ENCODE measurements at regions not wholly inside any gene's neighbourhood (a gene's known extent, or its start where the extent isn't known, plus 50 kb on each side); places are given as distances from the start of the nearest gene placed in this dataset.

DNA sequence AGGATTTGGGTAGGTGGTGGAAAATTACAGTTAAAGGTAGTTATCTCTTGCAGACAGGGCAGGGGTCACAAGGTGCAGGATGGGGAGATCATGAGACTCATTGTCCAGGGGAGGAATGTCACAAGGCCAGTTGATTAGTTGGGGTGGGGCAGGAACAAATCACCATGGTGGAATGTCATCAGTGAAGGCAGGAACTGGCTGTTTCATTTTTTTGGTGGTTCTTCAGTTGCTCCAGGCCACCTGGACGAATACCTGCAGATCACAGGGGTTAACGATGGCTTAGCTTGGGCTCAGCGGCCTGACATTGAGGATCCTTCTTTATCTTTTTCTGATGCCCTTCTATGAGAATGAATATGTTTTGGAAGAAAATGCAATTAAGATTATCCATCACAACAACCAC is 87.1 kb downstream of the KPNA2 start:
- no peak overlapping the region for H3K27ac Mint-ChIP-seq
- H3K4me3 Mint-ChIP-seq: no peak overlapping the region
- DNase-seq: no peak
- peaks cover 56% of the 10 kb centered on the region for H3K36me3 Mint-ChIP-seq (ENCODE audit: low read depth)
- peaks cover 10% of the 10 kb centered on the region for H3K9me3 Mint-ChIP-seq
- H3K27me3 Mint-ChIP-seq (ENCODE audit: low read depth, poor library complexity): no peaks in the 10 kb centered on the region
- H3K4me1 Mint-ChIP-seq: no peaks in the 10 kb centered on the region
- TF ChIP-seq CTCF (IDR thresholded peaks at IDR 0.05): no peak

GRCh38 chr17:68125111-68125870 is 89.8 kb downstream of the KPNA2 start:
- H3K4me1 Mint-ChIP-seq: no peaks in the 10 kb centered on the region
- DNase-seq: no peak
- peaks cover 32% of the 10 kb centered on the region for H3K36me3 Mint-ChIP-seq (ENCODE audit: low read depth)
- H3K9me3 Mint-ChIP-seq: peaks cover 10% of the 10 kb centered on the region
- H3K27me3 Mint-ChIP-seq (ENCODE audit: low read depth, poor library complexity): no peaks in the 10 kb centered on the region
- TF ChIP-seq CTCF (IDR thresholded peaks at IDR 0.05): no peak
- no peak overlapping the region for H3K4me3 Mint-ChIP-seq
- H3K27ac Mint-ChIP-seq: no peak overlapping the region

- Mint-ChIP-seq H3K4me3 (no peak overlapping the region), H3K36me3 (ENCODE audit: low read depth) (peaks cover 18% of the 10 kb centered on the region), H3K4me1 (no peaks in the 10 kb centered on the region), H3K27me3 (ENCODE audit: low read depth, poor library complexity) (no peaks in the 10 kb centered on the region), H3K9me3 (peaks cover 1% of the 10 kb centered on the region), H3K27ac (no peak overlapping the region)
- no peak for DNase-seq
- TF ChIP-seq CTCF (IDR thresholded peaks at IDR 0.05): no peak
These were observed 92.4 kb downstream of the KPNA2 start for GRCh38 chr17:68127914-68128313.

DNA sequence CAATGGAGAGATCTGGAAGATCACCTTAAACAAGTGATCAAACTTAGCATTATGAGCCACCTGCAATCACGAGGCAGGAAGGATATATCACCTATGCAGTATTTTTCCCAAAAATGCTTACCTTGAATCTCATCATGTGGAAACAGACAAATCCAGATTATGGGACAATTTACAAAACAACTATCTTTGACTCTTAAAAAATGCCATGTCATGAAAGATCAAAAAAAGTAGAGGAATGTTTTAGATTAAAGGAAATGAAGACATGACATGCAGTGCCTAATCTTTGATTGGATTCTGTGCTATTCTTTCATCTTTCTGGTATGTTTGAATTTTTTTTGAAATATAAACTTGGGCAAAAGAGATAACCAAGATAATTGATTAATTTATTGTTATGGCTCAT is 95.9 kb downstream of the KPNA2 start:
- Mint-ChIP-seq H3K9me3 (no peaks in the 10 kb centered on the region), H3K27ac (no peak overlapping the region), H3K27me3 (ENCODE audit: low read depth, poor library complexity) (no peaks in the 10 kb centered on the region), H3K4me1 (peaks cover 5% of the 10 kb centered on the region), H3K4me3 (no peak overlapping the region), H3K36me3 (ENCODE audit: low read depth) (peaks cover 14% of the 10 kb centered on the region)
- no peak for TF ChIP-seq CTCF (IDR thresholded peaks at IDR 0.05)
- DNase-seq: no peak

DNA sequence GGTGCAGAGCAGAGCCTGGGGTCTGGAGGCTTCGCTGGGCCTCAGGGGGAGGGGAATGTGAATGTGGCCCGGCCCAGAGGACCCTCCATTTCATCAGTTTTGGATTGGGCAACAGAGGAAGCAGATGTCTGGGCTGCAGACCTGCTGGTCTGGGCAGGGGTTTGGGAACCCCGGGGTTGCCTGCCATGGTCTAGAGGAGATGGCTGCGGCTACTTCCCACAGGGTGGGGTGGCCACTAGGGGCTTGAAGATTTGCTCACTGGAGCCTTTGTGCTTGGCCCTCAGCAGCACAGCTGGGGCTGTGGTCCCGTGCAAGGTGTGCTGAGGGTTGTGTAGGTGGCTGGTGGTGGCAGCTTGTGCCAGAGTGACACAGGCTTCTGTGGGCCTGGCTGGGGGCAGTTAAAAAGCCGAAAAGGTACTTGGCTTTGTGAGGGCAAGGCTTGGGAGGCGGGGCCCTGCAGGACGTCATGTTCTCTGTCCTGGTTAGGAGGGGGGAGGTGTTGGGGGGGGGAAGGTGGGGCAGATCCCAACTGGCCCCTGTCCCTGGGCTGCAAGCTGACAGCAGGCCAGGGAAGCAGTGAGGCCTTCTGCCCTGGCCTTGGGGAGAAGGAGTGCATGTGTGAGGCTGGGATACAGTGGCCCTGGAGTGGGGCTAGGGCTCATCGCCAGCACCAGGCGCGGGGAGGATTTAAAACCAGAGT is 98.0 kb downstream of the KPNA2 start:
- no peaks in the 10 kb centered on the region for H3K9me3 Mint-ChIP-seq
- no peak for DNase-seq
- H3K36me3 Mint-ChIP-seq (ENCODE audit: low read depth): peaks cover 12% of the 10 kb centered on the region
- H3K27ac Mint-ChIP-seq: no peak overlapping the region
- H3K4me1 Mint-ChIP-seq: peaks cover 5% of the 10 kb centered on the region
- H3K27me3 Mint-ChIP-seq (ENCODE audit: low read depth, poor library complexity): no peaks in the 10 kb centered on the region
- H3K4me3 Mint-ChIP-seq: no peak overlapping the region
- no peak for TF ChIP-seq CTCF (IDR thresholded peaks at IDR 0.05)
